Calu3 (cell line): ENCODE measurements at regions not wholly inside any gene's neighbourhood (a gene's known extent, or its start where the extent isn't known, plus 50 kb on each side); places are given as distances from the start of the nearest gene placed in this dataset.

ENCODE experiments used
- BruUV-seq: library from RNA; stranded (reverse); fragments of 400-500 nt; replicated peaks from 2 replicates; lab custom pipeline; 2021; lab: Mats Ljungman, UMichigan
- CTCF ChIA-PET: fragments of 300-600 bp; sonication (Branson Sonifier 250); formaldehyde crosslinking; loops from one replicate; lab custom pipeline; 2022; ENCODE audit warnings: antibody characterized with exemption; lab: Charles Lee
- DNase-seq: peaks from one replicate; pipeline ENCODE4 v3.0.0; 2022
- H3K27ac Mint-ChIP-seq: one replicate; pipeline ENCODE4 v1.8.0; 2022; ENCODE audit warnings: mixed read lengths; ENCODE audit not compliant: unreplicated experiment
- H3K27me3 Mint-ChIP-seq: one replicate; pipeline ENCODE4 v1.8.0; 2022; ENCODE audit warnings: mixed read lengths; ENCODE audit not compliant: unreplicated experiment
- H3K36me3 Mint-ChIP-seq: one replicate; pipeline ENCODE4 v1.8.0; 2022; ENCODE audit warnings: mild to moderate bottlenecking, moderate library complexity, mixed read lengths; ENCODE audit not compliant: insufficient read depth, unreplicated experiment
- H3K4me1 Mint-ChIP-seq: one replicate; pipeline ENCODE4 v1.8.0; 2022; ENCODE audit warnings: mild to moderate bottlenecking, low read depth, mixed read lengths; ENCODE audit not compliant: unreplicated experiment
- H3K4me3 Mint-ChIP-seq: one replicate; pipeline ENCODE4 v1.8.0; 2022; ENCODE audit warnings: mild to moderate bottlenecking, low read depth, moderate library complexity, mixed read lengths; ENCODE audit not compliant: unreplicated experiment
- H3K9me3 Mint-ChIP-seq: one replicate; pipeline ENCODE4 v1.8.0; 2022; ENCODE audit warnings: low read depth, mixed read lengths; ENCODE audit not compliant: unreplicated experiment
- CTCF ChIP-seq: fragments of 200-600 bp; IDR thresholded peaks from one replicate; pipeline ENCODE4 v1.8.0; 2022; ENCODE audit warnings: antibody characterized with exemption; ENCODE audit not compliant: unreplicated experiment
- intact Hi-C: fragments of 100-400 bp; cut with micrococcal nuclease; formaldehyde crosslinking; loops from one replicate; pipeline ENCODE4 v1.10.0; 2022; ENCODE audit not compliant: unreplicated experiment

- intact Hi-C loops = no loop called here
- Mint-ChIP-seq H3K9me3 (no peaks in the 10 kb centered on the region), H3K27me3 (no peaks in the 10 kb centered on the region), H3K36me3 (peaks cover 5% of the 10 kb centered on the region), H3K4me1 (no peaks in the 10 kb centered on the region), H3K4me3 (no peak overlapping the region), H3K27ac (no peak overlapping the region)
- no TSS peak for BruUV-seq
- no peak for DNase-seq
- CTCF ChIA-PET = interaction anchor here (0.6 to 0.9 kb wide), 2 partner anchors 99 to 1190 kb away, joined by 3 to 5 read pairs; no protein-coding TSS in a partner anchor
- TF ChIP-seq CTCF = no peak
These were observed 90.0 kb downstream of the GATA3 start for GRCh38 chr10:8144496-8144895.

GRCh38 chr10:8146650-8147049 lies 92.2 kb downstream of the GATA3 start:
- Mint-ChIP-seq H3K4me1 (no peaks in the 10 kb centered on the region), H3K9me3 (no peaks in the 10 kb centered on the region), H3K27ac (no peak overlapping the region), H3K36me3 (no peaks in the 10 kb centered on the region), H3K27me3 (no peaks in the 10 kb centered on the region), H3K4me3 (no peak overlapping the region)
- TF ChIP-seq CTCF = no peak
- BruUV-seq = no TSS peak
- DNase-seq = no peak
- intact Hi-C loops = no loop called here
- CTCF ChIA-PET = no interaction called here

GRCh38 chr10:8149991-8150390 lies 95.5 kb downstream of the GATA3 start:
- Mint-ChIP-seq H3K36me3 (no peaks in the 10 kb centered on the region), H3K27me3 (no peaks in the 10 kb centered on the region), H3K9me3 (no peaks in the 10 kb centered on the region), H3K4me1 (no peaks in the 10 kb centered on the region), H3K4me3 (no peak overlapping the region), H3K27ac (no peak overlapping the region)
- no TSS peak for BruUV-seq
- intact Hi-C loops = no loop called here
- CTCF ChIA-PET = interaction anchor here (0.6 kb wide), 1 partner anchor 22 kb away, joined by 3 read pairs; no protein-coding TSS in a partner anchor
- no peak for DNase-seq
- TF ChIP-seq CTCF = no peak

- intact Hi-C loops = no loop called here
- CTCF ChIA-PET = interaction anchor here (0.6 kb wide), 1 partner anchor 22 kb away, joined by 3 read pairs; no protein-coding TSS in a partner anchor
These were observed 96.0 kb downstream of the GATA3 start for GRCh38 chr10:8150401-8150905.

More at GRCh38 chr10:8150401-8150905, 96.0 kb downstream of the GATA3 start:
- no peaks in the 10 kb centered on the region for H3K36me3 Mint-ChIP-seq
- H3K4me3 Mint-ChIP-seq = no peak overlapping the region
- no peaks in the 10 kb centered on the region for H3K27me3 Mint-ChIP-seq
- no TSS peak for BruUV-seq
- DNase-seq = no peak
- H3K4me1 Mint-ChIP-seq = no peaks in the 10 kb centered on the region
- H3K9me3 Mint-ChIP-seq = no peaks in the 10 kb centered on the region
- TF ChIP-seq CTCF = no peak
- H3K27ac Mint-ChIP-seq = no peak overlapping the region
